IMR-90 (cell line): ENCODE measurements at regions not wholly inside any gene's neighbourhood (a gene's known extent, or its start where the extent isn't known, plus 50 kb on each side); places are given as distances from the start of the nearest gene placed in this dataset.

Source experiments
- ATAC-seq: fragments of 200-7000 bp; cut with Tn5 transposase; 2 replicates; pipeline ENCODE4 v1.9.1; 2020; ENCODE audit warnings: low read depth, mild to moderate bottlenecking, moderate library complexity
- BruUV-seq: library from RNA; stranded (reverse); fragments of 400-500 nt; replicated peaks from 2 replicates; lab custom pipeline; 2021; lab: Mats Ljungman, UMichigan
- CTCF ChIA-PET: fragments of 300-600 bp; formaldehyde crosslinking; extraction: SDS; loops from one replicate; lab custom pipeline; 2021; ENCODE audit warnings: antibody characterized with exemption; lab: Yijun Ruan, JAX
- POLR2A ChIA-PET: fragments of 300-600 bp; sonication (Branson Sonifier 250); formaldehyde crosslinking; loops from one replicate; lab custom pipeline; 2022; ENCODE audit warnings: antibody characterized with exemption; ENCODE audit not compliant: unreplicated experiment; lab: Charles Lee
- DNase-seq: peaks from one replicate; pipeline ENCODE4 v3.0.0; 2013
- H2AFZ ChIP-seq: replicated peaks from 2 replicates; pipeline ENCODE3; 2013; ENCODE audit warnings: low read length, mild to moderate bottlenecking; ENCODE audit not compliant: poor library complexity
- H2AK5ac ChIP-seq: 2 replicates; pipeline ENCODE4 v1.6.1; 2013; ENCODE audit warnings: low read depth, low read length, inconsistent platforms
- H2AK9ac ChIP-seq: replicated peaks from 2 replicates; pipeline ENCODE3; 2013; ENCODE audit warnings: mild to moderate bottlenecking, low read depth, low read length, moderate library complexity; ENCODE audit not compliant: poor library complexity
- H2BK120ac ChIP-seq: 2 replicates; pipeline ENCODE4 v1.6.1; 2013; ENCODE audit warnings: low read depth, low read length, inconsistent platforms
- H2BK15ac ChIP-seq: 3 replicates; pipeline ENCODE4 v1.6.1; 2013; ENCODE audit warnings: low read depth, low read length, inconsistent platforms
- H2BK20ac ChIP-seq: 2 replicates; pipeline ENCODE4 v1.6.1; 2013; ENCODE audit warnings: low read depth, mild to moderate bottlenecking, inconsistent platforms, low read length, moderate library complexity
- H2BK5ac ChIP-seq: 2 replicates; pipeline ENCODE4 v1.6.1; 2013; ENCODE audit warnings: mild to moderate bottlenecking, low read depth, low read length, inconsistent platforms; ENCODE audit not compliant: poor library complexity, severe bottlenecking
- H3K14ac ChIP-seq: replicated peaks from 2 replicates; pipeline ENCODE4 v1.6.1; 2013; ENCODE audit warnings: low read depth, low read length, inconsistent platforms
- H3K18ac ChIP-seq: 2 replicates; pipeline ENCODE4 v1.6.1; 2013; ENCODE audit warnings: low read depth, low read length, control low read depth
- H3K23ac ChIP-seq: 2 replicates; pipeline ENCODE4 v1.6.1; 2013; ENCODE audit warnings: low read depth, low read length, inconsistent platforms
- H3K27ac ChIP-seq: 2 replicates; pipeline ENCODE4 v1.5.1; 2013; ENCODE audit warnings: mild to moderate bottlenecking, control low read depth, low read length; ENCODE audit not compliant: insufficient read depth
- H3K27me3 ChIP-seq: 2 replicates; pipeline ENCODE4 v1.6.1; 2013; ENCODE audit warnings: low read length; ENCODE audit not compliant: control insufficient read depth, insufficient read depth
- H3K36me3 ChIP-seq: 2 replicates; pipeline ENCODE4 v1.6.1; 2013; ENCODE audit warnings: low read length, mixed read lengths; ENCODE audit not compliant: control insufficient read depth, insufficient read depth
- H3K4ac ChIP-seq: 2 replicates; pipeline ENCODE4 v1.6.1; 2013; ENCODE audit warnings: low read depth, low read length, inconsistent platforms
- H3K4me1 ChIP-seq: 2 replicates; pipeline ENCODE4 v1.6.1; 2013; ENCODE audit warnings: low read length, mixed read lengths; ENCODE audit not compliant: control insufficient read depth, insufficient read depth
- H3K4me2 ChIP-seq: 2 replicates; pipeline ENCODE4 v1.6.1; 2013; ENCODE audit warnings: low read depth, mild to moderate bottlenecking, control low read depth, low read length, moderate library complexity
- H3K4me3 ChIP-seq: 2 replicates; pipeline ENCODE4 v1.5.1; 2013; ENCODE audit warnings: low read depth, mild to moderate bottlenecking, control low read depth, low read length, moderate library complexity; ENCODE audit not compliant: insufficient read depth
- H3K56ac ChIP-seq: 2 replicates; pipeline ENCODE4 v1.6.1; 2013; ENCODE audit warnings: low read length, inconsistent platforms; ENCODE audit not compliant: insufficient read depth; ENCODE audit errors: extremely low read depth
- H3K79me1 ChIP-seq, 2 experiments: 2 replicates each; pipeline ENCODE4 v1.6.1; 2013; ENCODE audit warnings: low read length in 2 of 2, inconsistent platforms in 1 of 2, low read depth in 1 of 2
- H3K9ac ChIP-seq: 2 replicates; pipeline ENCODE4 v1.6.1; 2013; ENCODE audit warnings: low read depth, low read length, control low read depth
- H3K9me1 ChIP-seq: 2 replicates; pipeline ENCODE4 v1.6.1; 2013; ENCODE audit warnings: low read length, inconsistent platforms; ENCODE audit not compliant: insufficient read depth
- H3K9me3 ChIP-seq: 2 replicates; pipeline ENCODE4 v1.6.1; 2013; ENCODE audit warnings: low read length; ENCODE audit not compliant: control insufficient read depth, insufficient read depth
- H4K20me1 ChIP-seq: 2 replicates; pipeline ENCODE4 v1.6.1; 2013; ENCODE audit warnings: low read length, inconsistent platforms; ENCODE audit not compliant: insufficient read depth
- H4K5ac ChIP-seq: 2 replicates; pipeline ENCODE4 v1.6.1; 2013; ENCODE audit warnings: mild to moderate bottlenecking, low read depth, low read length, control low read depth
- H4K8ac ChIP-seq, 2 experiments: 2 replicates each; pipeline ENCODE4 v1.6.1; 2013; ENCODE audit warnings: low read depth in 2 of 2, low read length in 2 of 2, control low read depth in 1 of 2, inconsistent platforms in 1 of 2
- H4K91ac ChIP-seq: 2 replicates; pipeline ENCODE4 v1.6.1; 2013; ENCODE audit warnings: low read depth, low read length, inconsistent platforms; ENCODE audit not compliant: insufficient read depth
- MAFK ChIP-seq: IDR thresholded peaks from 2 replicates; pipeline ENCODE4 v1.6.1; 2012; ENCODE audit warnings: low read depth, low read length, improper control_type of control experiment
- NFE2L2 ChIP-seq: fragments of 150-350 bp; IDR thresholded peaks from 2 replicates; pipeline ENCODE4 v1.6.1; 2016; ENCODE audit warnings: low read depth, mild to moderate bottlenecking, low read length
- RAD21 ChIP-seq: IDR thresholded peaks from 2 replicates; pipeline ENCODE4 v1.6.1; 2012; ENCODE audit warnings: low read length, improper control_type of control experiment
- RFX5 ChIP-seq: IDR thresholded peaks from 2 replicates; pipeline ENCODE4 v1.8.0; 2012; ENCODE audit warnings: low read depth, mild to moderate bottlenecking, low read length, moderate library complexity
- WGBS, 2 experiments: methylation state at CpG; one replicate each; pipeline versions ENCODE4 v1.1.5 to v1.1.7; 2013; ENCODE audit warnings: missing lambda C conversion rate in 2 of 2; ENCODE audit not compliant: insufficient read length in 1 of 2; ENCODE audit errors: extremely low coverage in 2 of 2; 5-methylcytosine and 5-hydroxymethylcytosine counted together
- dilution Hi-C: fragments of 300-500 bp; cut with HindIII; formaldehyde crosslinking; loops from one replicate; pipeline ENCODE4 v1.14.3; 2018; ENCODE audit warnings: low sequenced_read_pairs; ENCODE audit not compliant: unreplicated experiment
- in situ Hi-C: fragments of 300-500 bp; cut with MboI; formaldehyde crosslinking; loops from 3 replicates; pipeline ENCODE4 v1.14.3; 2019; ENCODE audit warnings: low sequenced_read_pairs, inconsistent platforms, mixed read lengths
- intact Hi-C: fragments of 100-400 bp; cut with micrococcal nuclease; formaldehyde crosslinking; loops from 2 replicates; pipeline ENCODE4 v1.10.0; 2022

GRCh38 chr2:217431577-217432269 is 571.1 kb downstream of the TNS1 start:
- Histone ChIP-seq H4K20me1 (no peaks in the 10 kb centered on the region), H3K9me3 (no peaks in the 10 kb centered on the region), H3K27ac (peak overlapping the region; percentile 76), H3K79me1 (no peaks in the 10 kb centered on the region), H4K5ac (peak overlapping the region; percentile 100), H2BK15ac (peak overlapping the region; percentile 83), H2AFZ (peak overlapping the region; percentile 68), H3K4ac (peak overlapping the region; percentile 98), H3K56ac (no peak overlapping the region), H2BK20ac (peak overlapping the region; percentile 95), H2AK5ac (peak overlapping the region; percentile 98), H2AK9ac (peak overlapping the region; percentile 92), H4K91ac (peak overlapping the region; percentile 98), H3K4me2 (no peak overlapping the region), H3K36me3 (no peaks in the 10 kb centered on the region), H2BK120ac (peak overlapping the region; percentile 98), H3K9me1 (peaks cover 16% of the 10 kb centered on the region; the same call in 1 of the 2 replicates), H3K14ac (peak overlapping the region; percentile 86), H3K4me1 (peaks cover 40% of the 10 kb centered on the region), H4K8ac (peak overlapping the region; percentile 89 to 92), H3K9ac (no peak overlapping the region; the same call in 1 of the 2 replicates), H3K4me3 (no peak overlapping the region), H2BK5ac (peak overlapping the region; percentile 59), H3K18ac (peak overlapping the region; percentile 100), H3K27me3 (no peaks in the 10 kb centered on the region), H3K23ac (peak overlapping the region; percentile 55)
- ATAC-seq (no peak), DNase-seq (no peak)
- CTCF ChIA-PET, result no interaction called here
- in situ Hi-C loops, result no loop called here
- dilution Hi-C loops, result no loop called here
- POLR2A ChIA-PET, result no interaction called here
- BruUV-seq, result no TSS peak
- no CpG with 5 or more reads among the region's 7 CpGs for WGBS, 2 experiments
- intact Hi-C loops, result no loop called here
- TF ChIP-seq MAFK, result peak; percentile 89
- no peak for TF ChIP-seq RFX5
- TF ChIP-seq NFE2L2, result peak; percentile 99
- no peak for TF ChIP-seq RAD21
